ENCODE measurements at regions not wholly inside any gene's neighbourhood (a gene's known extent, or its start where the extent isn't known, plus 50 kb on each side); places are given as distances from the start of the nearest gene placed in this dataset.

DNA sequence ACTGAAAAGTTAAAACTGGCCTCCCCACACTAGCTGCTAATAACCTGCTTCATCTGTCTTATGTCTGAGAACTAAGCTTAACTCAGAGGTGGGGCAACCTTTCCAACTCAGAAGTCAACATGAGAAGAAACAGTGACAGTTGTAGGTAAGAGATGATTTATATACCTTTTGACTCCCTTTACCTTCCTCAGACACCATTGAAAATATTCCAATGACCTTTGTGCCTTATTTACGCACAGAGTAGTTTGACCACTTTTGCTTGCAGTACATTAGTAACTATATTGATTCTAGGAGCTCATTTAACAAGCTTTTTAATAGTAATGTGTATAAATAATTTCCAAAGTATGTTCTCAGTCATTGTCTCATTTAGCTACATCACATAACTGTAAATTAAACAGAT lies 77.6 kb downstream of the ALX1 start:
- TF ChIP-seq CTCF (IDR thresholded peaks at IDR 0.05; ENCODE audit: low read length) (no peak), EZH2phosphoT487 (IDR thresholded peaks at IDR 0.05; ENCODE audit: low read length) (no peak)
